Heart left ventricle (tissue), 13 donors: ENCODE measurements at regions not wholly inside any gene's neighbourhood (a gene's known extent, or its start where the extent isn't known, plus 50 kb on each side); places are given as distances from the start of the nearest gene placed in this dataset.

Experiments
- POLR2A ChIP-seq, 2 donors: fragments of 450-650 bp; IDR thresholded peaks; one replicate each; pipeline ENCODE4 v1.6.1; 2017; ENCODE audit warnings: antibody characterized with exemption in 2 of 2, mild to moderate bottlenecking in 2 of 2, moderate library complexity in 2 of 2
- TF ChIP-seq, protein P1 (sequence below), 12 donors: fragments of 200-600 bp; sonication (generic) in 4 of 12; IDR thresholded peaks; one replicate each; pipeline versions ENCODE4 v1.5.0 to v1.8.0; 2018 to 2022; ENCODE audit warnings: antibody characterized with exemption in 12 of 12, mild to moderate bottlenecking in 5 of 12
- donor health status: ischemic (EF 13 %, LVEDD 7.1; RV severe dilation, severe dysfunction).
- donor health status: DM: no; HTN: yes; CAD: no.
- donor health status: DM: no; HTN: no; CAD: no.
- donor health status: ischemic (EF 25% LVEDD 6.9; RV normal size, moderate dysfunction).
- donor health status: ischemic (EF 25% LVEDD 5.7; RV mildly dilated, moderate dysfunction).
- donor health status: ischemic (EF 35%, LVEDD 5.7; RV mildly dilated, moderate dysfunction).
- donor health status: nonischemic (EF 11% LVEDD 7.7; RV severe dilation, severe dysfunction).
- donor health status: DM: yes; HTN: yes; CAD: no.
- donor health status: PGD.
- donor health status: ischemic (EF 29% LVEDD 5.4; RV normal size, mild dysfunction).
- donor health status: nonischemic (EF 23%, LVEDD 6.1; RV moderate dilation, normal function).

DNA sequence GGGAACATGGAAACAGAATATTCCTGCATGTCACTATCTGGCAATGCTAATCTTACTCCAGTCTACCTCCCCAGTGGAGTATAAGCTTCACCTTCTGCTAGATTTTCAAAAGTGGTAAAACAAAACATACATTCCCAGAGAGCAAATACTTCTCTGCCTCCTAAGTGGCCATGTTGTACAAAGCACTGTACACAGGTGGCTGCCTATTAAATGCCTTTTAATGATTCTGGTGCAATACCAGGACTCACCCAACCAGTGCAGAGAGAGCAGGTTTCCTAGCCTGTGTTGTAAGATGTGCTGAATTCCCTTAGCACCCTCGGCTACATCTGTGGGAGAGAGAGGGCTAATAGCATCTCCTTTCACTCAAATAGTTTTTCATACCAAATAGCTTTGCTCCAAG lies 684.3 kb upstream of the NRP1 start:
- TF ChIP-seq, protein P1, sequence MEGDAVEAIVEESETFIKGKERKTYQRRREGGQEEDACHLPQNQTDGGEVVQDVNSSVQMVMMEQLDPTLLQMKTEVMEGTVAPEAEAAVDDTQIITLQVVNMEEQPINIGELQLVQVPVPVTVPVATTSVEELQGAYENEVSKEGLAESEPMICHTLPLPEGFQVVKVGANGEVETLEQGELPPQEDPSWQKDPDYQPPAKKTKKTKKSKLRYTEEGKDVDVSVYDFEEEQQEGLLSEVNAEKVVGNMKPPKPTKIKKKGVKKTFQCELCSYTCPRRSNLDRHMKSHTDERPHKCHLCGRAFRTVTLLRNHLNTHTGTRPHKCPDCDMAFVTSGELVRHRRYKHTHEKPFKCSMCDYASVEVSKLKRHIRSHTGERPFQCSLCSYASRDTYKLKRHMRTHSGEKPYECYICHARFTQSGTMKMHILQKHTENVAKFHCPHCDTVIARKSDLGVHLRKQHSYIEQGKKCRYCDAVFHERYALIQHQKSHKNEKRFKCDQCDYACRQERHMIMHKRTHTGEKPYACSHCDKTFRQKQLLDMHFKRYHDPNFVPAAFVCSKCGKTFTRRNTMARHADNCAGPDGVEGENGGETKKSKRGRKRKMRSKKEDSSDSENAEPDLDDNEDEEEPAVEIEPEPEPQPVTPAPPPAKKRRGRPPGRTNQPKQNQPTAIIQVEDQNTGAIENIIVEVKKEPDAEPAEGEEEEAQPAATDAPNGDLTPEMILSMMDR (IDR thresholded peaks at IDR 0.05) = no peak
- no peak for TF ChIP-seq POLR2A (IDR thresholded peaks at IDR 0.05)
